ENCODE measurements at regions not wholly inside any gene's neighbourhood (a gene's known extent, or its start where the extent isn't known, plus 50 kb on each side); places are given as distances from the start of the nearest gene placed in this dataset.
A peak's percentile ranks its signal among the peaks of the same experiment; 100 is the strongest.

GRCh38 chr5:158553195-158553961 lies 546.3 kb downstream of the EBF1 start:
- peak; percentile 82 for DNase-seq

GRCh38 chr5:158552241-158552640 lies 547.5 kb downstream of the EBF1 start:
- DNase-seq, result peak; percentile 28

DNA sequence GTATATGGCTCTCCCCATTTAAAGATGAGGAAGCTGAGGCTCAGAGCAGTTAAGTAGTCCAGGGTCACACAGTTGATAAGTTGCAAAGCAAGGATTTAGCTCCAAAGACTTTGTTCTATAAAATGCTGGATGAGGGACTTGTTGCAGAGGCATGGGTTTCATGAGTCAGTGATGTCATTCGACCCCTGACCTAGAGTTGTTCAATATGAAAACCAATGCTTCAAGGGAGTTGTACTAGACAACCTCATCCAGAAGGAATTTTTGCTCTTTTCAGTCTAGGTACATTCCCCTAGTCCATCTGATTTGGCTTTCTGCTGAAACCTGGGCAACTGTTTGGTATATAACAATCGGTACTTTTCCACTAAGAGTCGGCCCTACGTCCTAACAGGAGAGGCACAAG lies 550.4 kb downstream of the EBF1 start:
- DNase-seq, result no peak

DNA sequence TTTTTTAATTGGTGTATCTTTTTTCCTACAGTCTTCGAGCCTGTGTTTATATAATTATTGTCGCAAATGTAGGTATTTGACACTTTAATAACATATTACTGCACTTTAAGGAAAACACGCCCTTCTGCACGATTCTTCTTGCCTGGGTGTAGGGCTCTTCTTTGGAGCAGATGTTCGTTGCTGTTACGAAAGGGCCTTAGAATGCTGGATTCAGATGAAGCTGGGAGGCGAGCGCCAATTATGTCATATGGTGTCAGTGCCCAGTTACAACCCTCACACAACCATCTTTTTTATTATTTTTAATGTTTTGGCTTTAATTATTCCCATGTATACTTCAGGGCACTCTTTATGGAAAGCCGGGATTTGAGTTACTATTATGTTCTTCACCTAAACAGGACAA lies 553.0 kb downstream of the EBF1 start:
- DNase-seq, result no peak

GRCh38 chr5:158545949-158546530 lies 553.7 kb downstream of the EBF1 start:
- DNase-seq, result no peak

GRCh38 chr5:158544388-158545339 lies 555.1 kb downstream of the EBF1 start:
- no peak for DNase-seq

GRCh38 chr5:158543539-158544387 lies 556.0 kb downstream of the EBF1 start:
- no peak for DNase-seq

- DNase-seq, result no peak
Measured at GRCh38 chr5:158541536-158542297, 558.0 kb downstream of the EBF1 start.

DNA sequence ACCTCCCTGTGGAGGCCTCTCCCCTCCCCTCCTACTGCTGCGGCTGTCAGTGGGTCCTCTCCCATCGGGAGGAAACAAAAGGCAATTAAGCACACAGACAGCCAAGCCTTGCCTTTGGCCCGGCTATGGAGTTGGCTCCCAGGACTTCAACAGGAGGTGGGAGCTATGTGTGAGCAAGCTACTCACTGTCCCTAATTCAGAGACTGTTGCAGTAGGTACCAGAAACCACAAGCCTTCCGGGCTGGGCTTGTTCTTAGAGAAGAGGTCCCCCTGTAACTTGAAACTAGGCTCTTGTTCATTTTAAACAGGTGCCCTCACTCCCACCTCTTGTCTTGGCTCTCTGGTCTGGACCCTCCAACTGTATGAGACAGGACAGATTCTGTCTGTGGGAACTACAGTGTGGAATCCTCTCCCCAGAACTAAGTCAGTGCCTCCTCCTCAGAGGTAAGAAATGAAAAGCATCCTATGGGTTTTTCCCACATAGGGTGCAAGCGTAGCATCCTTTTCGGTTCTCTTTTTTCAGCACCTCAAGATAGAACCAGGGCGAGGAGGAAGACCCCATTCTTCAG lies 561.1 kb downstream of the EBF1 start:
- no peak for DNase-seq

DNA sequence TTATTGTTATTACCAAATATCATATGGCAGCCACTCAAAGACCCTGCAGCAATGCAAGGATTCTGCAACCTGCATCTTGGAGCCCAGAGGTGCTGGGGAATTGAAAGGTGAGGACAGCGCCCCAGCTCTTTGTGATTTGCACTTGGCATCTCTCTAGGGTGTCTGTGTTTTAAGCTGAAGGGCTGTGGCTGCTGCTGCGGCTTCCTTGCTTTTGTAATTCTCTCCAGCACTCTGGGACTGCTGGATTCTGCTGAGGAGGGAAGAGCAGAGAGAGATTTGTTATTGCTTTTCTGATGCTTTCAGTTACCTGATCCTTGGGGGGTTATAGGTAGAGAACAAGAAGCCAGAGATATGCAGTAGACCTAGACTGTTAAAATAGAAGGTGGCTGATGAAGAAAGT lies 562.4 kb downstream of the EBF1 start:
- no peak for DNase-seq

GRCh38 chr5:158534203-158534602 lies 565.5 kb downstream of the EBF1 start:
- DNase-seq, result no peak

GRCh38 chr5:158532739-158533138 lies 567.0 kb downstream of the EBF1 start:
- DNase-seq, result no peak

DNA sequence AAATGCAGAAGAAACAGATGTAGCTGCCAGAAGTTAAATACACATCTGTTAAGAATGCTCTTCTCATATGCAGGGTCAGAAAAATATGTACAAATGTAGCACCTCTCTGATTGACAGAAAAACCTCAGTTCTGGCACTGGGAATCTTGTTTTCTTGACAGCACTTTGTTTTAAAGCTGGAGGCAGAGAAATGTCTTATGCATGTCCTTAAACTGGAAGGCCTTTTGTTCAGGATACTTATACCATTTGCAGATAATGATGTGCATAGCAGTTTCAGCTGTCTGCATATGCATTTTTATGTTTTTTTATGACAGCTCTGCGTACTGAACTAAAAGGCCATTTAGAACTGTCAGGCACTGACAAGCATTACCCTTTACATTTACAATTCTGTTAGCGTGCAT lies 567.9 kb downstream of the EBF1 start:
- DNase-seq, result peak; percentile 56

GRCh38 chr5:158530115-158530514 lies 569.6 kb downstream of the EBF1 start:
- no peak for DNase-seq

DNA sequence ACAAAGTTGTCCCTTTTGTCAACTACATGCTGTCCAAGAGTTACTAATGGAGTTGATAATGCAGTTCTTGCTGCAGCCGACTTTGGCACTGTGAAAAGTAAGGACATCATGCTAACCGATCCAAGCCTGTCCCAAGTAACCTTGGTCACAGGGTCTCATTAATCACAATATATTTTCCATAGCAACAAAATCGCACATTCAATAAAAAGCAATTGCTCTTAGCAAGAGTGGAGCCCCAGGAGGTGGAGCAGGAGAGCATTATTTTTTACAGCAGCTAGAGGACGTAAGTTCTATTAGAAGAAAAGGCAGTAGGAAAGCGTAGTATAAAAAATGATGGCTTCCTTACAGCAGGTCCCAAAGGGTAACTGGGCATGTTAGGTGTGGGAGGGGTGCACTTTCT lies 570.3 kb downstream of the EBF1 start:
- DNase-seq, result no peak

DNA sequence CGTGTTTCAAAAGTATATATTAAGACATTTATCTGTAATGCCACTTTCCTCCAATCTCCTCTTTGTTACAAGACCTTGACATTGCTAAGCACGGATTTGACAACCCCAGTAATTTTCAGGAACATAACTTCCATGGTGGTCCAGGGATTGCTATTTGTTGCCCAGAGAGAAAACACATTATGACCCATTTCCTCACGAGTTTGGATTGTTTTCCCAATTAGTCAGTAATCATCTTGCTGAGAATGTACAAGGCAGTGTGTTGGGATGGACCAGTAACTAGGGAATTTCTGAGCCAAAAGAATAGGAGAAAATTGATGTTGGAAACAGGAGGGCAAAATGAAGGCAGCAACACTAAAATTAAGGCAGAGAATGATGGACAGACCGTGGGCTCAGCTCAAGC lies 574.1 kb downstream of the EBF1 start:
- no peak for DNase-seq

- DNase-seq, result no peak
Measured at GRCh38 chr5:158524070-158524469, 575.6 kb downstream of the EBF1 start.

DNA sequence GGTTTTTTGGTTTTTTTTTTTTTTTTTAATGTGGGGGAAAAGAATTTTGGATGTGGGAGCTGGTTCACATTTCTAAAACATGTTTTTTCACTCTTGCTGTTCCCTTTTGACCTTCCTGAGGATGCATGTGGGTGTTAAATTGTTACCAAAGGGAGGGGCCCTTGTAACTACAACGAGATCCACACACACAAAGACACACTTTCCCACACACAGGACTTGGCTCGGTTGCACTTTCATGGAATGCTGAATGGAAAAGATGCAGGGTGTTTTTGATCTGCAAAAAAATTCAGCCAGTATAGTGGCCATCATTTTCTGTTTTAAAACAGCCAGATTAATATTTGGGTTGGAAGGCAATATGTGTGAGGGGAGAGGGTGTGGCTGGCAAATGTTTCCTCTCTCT lies 576.9 kb downstream of the EBF1 start:
- DNase-seq, result peak; percentile 61

DNA sequence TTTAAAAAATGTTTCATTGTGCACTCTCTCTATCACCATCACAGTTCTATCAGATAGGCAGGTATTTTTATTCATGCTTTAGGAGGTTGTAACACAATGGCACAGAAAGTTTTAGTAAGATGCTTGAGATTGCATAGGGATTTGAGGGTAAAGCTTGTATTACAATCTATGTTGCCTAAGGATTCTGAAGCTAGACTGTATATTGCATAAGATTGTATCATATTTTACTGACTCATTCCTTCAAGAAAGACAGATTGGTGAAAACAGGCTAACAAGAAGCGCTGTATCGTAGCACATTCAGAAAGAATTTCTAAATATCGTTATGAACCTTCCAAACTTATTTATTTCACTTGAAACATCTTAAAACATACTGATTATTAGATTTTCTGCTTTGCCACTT lies 577.7 kb downstream of the EBF1 start:
- DNase-seq, result no peak

DNA sequence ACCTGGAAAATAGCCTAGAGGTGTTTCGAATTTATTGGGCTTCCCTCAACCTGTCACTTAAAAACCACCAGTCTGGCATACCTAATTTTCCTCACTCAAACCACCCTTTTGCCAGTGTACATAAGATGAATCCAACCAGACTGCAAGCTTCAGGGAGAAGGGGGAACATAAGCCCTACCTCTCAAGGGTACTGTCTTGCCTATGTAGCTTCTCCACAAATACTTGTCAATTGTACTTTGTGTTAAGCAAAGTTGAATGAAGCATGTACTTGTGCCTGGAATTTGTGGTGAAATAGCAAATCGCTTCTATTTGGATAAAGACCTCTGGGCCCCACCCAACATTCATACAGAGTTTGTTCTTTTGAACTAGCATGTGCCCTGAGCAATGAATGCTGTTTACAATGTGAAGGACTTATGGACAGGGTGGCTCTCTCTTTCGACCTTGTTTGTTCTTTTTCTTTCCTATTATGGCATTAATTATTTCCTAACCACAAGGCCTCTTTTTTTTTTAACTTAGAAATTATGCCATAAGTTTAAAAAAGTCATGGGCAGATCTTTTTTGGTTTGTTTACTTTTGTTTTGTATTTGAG lies 580.2 kb downstream of the EBF1 start:
- DNase-seq, result no peak

GRCh38 chr5:158516521-158516920 lies 583.2 kb downstream of the EBF1 start:
- DNase-seq, result no peak

Data from tongue (tissue), 1 donor.